Ovary (tissue), 7 donors: ENCODE measurements at regions not wholly inside any gene's neighbourhood (a gene's known extent, or its start where the extent isn't known, plus 50 kb on each side); places are given as distances from the start of the nearest gene placed in this dataset.
"Not testable (repeated sequence)": the region's sequence is repeated elsewhere in the genome, so short reads cannot be mapped to it uniquely, and the experiment has no call there.

Experiments used
- DNase-seq, 5 donors: peaks; one replicate each; pipeline ENCODE4 v3.0.0-alpha.2; 2019 to 2020
- H3K27ac ChIP-seq, 2 donors: fragments of 200-600 bp; one replicate each; pipeline versions ENCODE4 v1.5.1 to v1.8.0; 2019 to 2022
- H3K27me3 ChIP-seq: fragments of 200-600 bp; one replicate; pipeline ENCODE4 v1.8.0; 2022
- H3K36me3 ChIP-seq: fragments of 200-600 bp; sonication (generic); one replicate; pipeline ENCODE4 v1.5.1; 2019
- H3K4me1 ChIP-seq: one replicate; pipeline ENCODE4 v1.8.1; 2013; ENCODE audit warnings: mild to moderate bottlenecking, moderate library complexity; ENCODE audit not compliant: insufficient read depth
- H3K4me3 ChIP-seq: fragments of 200-600 bp; sonication (generic); one replicate; pipeline ENCODE4 v1.5.1; 2017
- H3K9me3 ChIP-seq, 2 donors: fragments of 200-600 bp in 1 of 2; sonication (generic) in 1 of 2; one replicate each; pipeline versions ENCODE4 v1.5.1 to v1.8.1; 2013 to 2019; ENCODE audit warnings: mild to moderate bottlenecking in 1 of 2, moderate library complexity in 1 of 2
- CTCF ChIP-seq, 3 donors: fragments of 450-650 bp in 2 of 3; fragments of 200-600 bp in 1 of 3; IDR thresholded peaks; one replicate each; pipeline versions ENCODE4 v1.5.1 to v1.8.0; 2016 to 2022; ENCODE audit warnings: antibody characterized with exemption in 3 of 3, mild to moderate bottlenecking in 1 of 3
- EP300 ChIP-seq: sonication (generic); formaldehyde crosslinking; IDR thresholded peaks from one replicate; pipeline ENCODE4 v1.6.1; 2017; ENCODE audit warnings: antibody characterized with exemption
- POLR2A ChIP-seq: fragments of 450-650 bp; IDR thresholded peaks from one replicate; pipeline ENCODE4 v1.6.1; 2017; ENCODE audit warnings: antibody characterized with exemption, mild to moderate bottlenecking, moderate library complexity
- WGBS, 3 donors: extraction: QIAGEN DNeasy Blood & Tissue Kit in 1 of 3; methylation state at CpG; one replicate each; pipeline versions ENCODE4 v1.1.5 to v1.1.7; 2013 to 2017; 5-methylcytosine and 5-hydroxymethylcytosine counted together
- intact Hi-C, 4 donors: fragments of 100-400 bp; cut with DNase I; formaldehyde crosslinking; loops; one replicate each; pipeline versions ENCODE4 v1.11.0 to v1.15.1; 2022 to 2023
- donor health status: DM: no; HTN: no; CAD: no; lungs with moderate emphysema.
- donor health status: DM: no; HTN: no; CAD: no.
- donor health status: Bipolar disorder and iron deficiency.
- donor health status: DM: no; HTN: no; CAD: no.
- donor health status: DM: yes; HTN: yes; CAD: no.

GRCh38 chr12:90801776-90802175 lies 153.2 kb downstream of the CCER1 start:
- WGBS, 3 donors: 88 to 90% (median 89%) methylated on average over 4 of the region's 4 CpGs
- Histone ChIP-seq H3K27ac (no peak overlapping the region), H3K27me3 (no peaks in the 10 kb centered on the region), H3K4me3 (no peak overlapping the region), H3K4me1 (no peaks in the 10 kb centered on the region), H3K36me3 (no peaks in the 10 kb centered on the region), H3K9me3 (no peaks in the 10 kb centered on the region)
- DNase-seq: no peak
- TF ChIP-seq POLR2A: no peak
- TF ChIP-seq EP300: no peak
- no peak for TF ChIP-seq CTCF (IDR thresholded peaks at IDR 0.05)
- intact Hi-C loops: no loop called here

- 66 to 75% (median 67%) methylated on average over 2 of the region's 2 CpGs for WGBS, 3 donors
- no peak for DNase-seq
- Histone ChIP-seq H3K36me3 (no peaks in the 10 kb centered on the region), H3K27me3 (no peaks in the 10 kb centered on the region), H3K4me3 (no peak overlapping the region), H3K27ac (no peak overlapping the region), H3K9me3 (no peaks in the 10 kb centered on the region), H3K4me1 (no peaks in the 10 kb centered on the region)
- TF ChIP-seq EP300: no peak
- TF ChIP-seq POLR2A: no peak
- TF ChIP-seq CTCF (IDR thresholded peaks at IDR 0.05): no peak
- intact Hi-C loops: no loop called here
Observed at GRCh38 chr12:90794212-90794611, 160.8 kb downstream of the CCER1 start.

- H3K27me3 ChIP-seq, H3K27ac ChIP-seq, intact Hi-C loops, DNase-seq, H3K4me3 ChIP-seq, H3K9me3 ChIP-seq, H3K4me1 ChIP-seq, H3K36me3 ChIP-seq: not testable (repeated sequence)
- WGBS, 3 donors: 93 to 96% (median 93%) methylated on average over 1 of the region's 1 CpG
Observed at GRCh38 chr12:90792718-90793117, 162.3 kb downstream of the CCER1 start.

GRCh38 chr12:90791445-90791844 lies 163.5 kb downstream of the CCER1 start:
- TF ChIP-seq POLR2A: no peak
- TF ChIP-seq EP300: no peak
- no peak for TF ChIP-seq CTCF (IDR thresholded peaks at IDR 0.05)
- Histone ChIP-seq H3K27me3 (no peaks in the 10 kb centered on the region), H3K36me3 (no peaks in the 10 kb centered on the region), H3K4me3 (no peak overlapping the region), H3K9me3 (no peaks in the 10 kb centered on the region), H3K27ac (no peak overlapping the region), H3K4me1 (no peaks in the 10 kb centered on the region)
- no peak for DNase-seq
- 70 to 84% (median 81%) methylated on average over 3 of the region's 3 CpGs for WGBS, 3 donors
- intact Hi-C loops: no loop called here

- Histone ChIP-seq H3K9me3 (no peaks in the 10 kb centered on the region), H3K27ac (no peak overlapping the region), H3K4me3 (no peak overlapping the region), H3K36me3 (no peaks in the 10 kb centered on the region), H3K4me1 (no peaks in the 10 kb centered on the region), H3K27me3 (no peaks in the 10 kb centered on the region)
- WGBS, 3 donors: 28 to 46% (median 38%) methylated on average over 4 of the region's 4 CpGs
- intact Hi-C loops: no loop called here
- no peak for DNase-seq
- TF ChIP-seq EP300 (no peak), CTCF (IDR thresholded peaks at IDR 0.05) (no peak)
Observed at GRCh38 chr12:90790747-90791146, 164.2 kb downstream of the CCER1 start.
